Bronchial epithelial cell (primary cell): ENCODE measurements at regions not wholly inside any gene's neighbourhood (a gene's known extent, or its start where the extent isn't known, plus 50 kb on each side); places are given as distances from the start of the nearest gene placed in this dataset.

ENCODE experiments used
- DNase-seq: peaks from one replicate; pipeline ENCODE4 v3.0.0-alpha.2; 2010; ENCODE audit warnings: low read depth
- FAIRE-seq: peaks from 2 replicates; lab custom pipeline; 2011; peaks lifted over from hg19 to GRCh38; lab: Jason Lieb, UNC
- H3K27me3 ChIP-seq: 2 replicates; pipeline ENCODE4 v1.5.1; 2011; ENCODE audit warnings: low read length; ENCODE audit not compliant: control insufficient read depth, insufficient read depth
- H3K36me3 ChIP-seq: 2 replicates; pipeline ENCODE4 v1.5.1; 2011; ENCODE audit warnings: low read length; ENCODE audit not compliant: control insufficient read depth, insufficient read depth
- H3K4me3 ChIP-seq: 2 replicates; pipeline ENCODE4 v1.5.1; 2011; ENCODE audit warnings: mild to moderate bottlenecking, low read depth, low read length, control low read depth
- CTCF ChIP-seq: IDR thresholded peaks from 2 replicates; pipeline ENCODE4 v1.5.1; 2011; ENCODE audit warnings: mild to moderate bottlenecking, moderate library complexity, low read length, control low read depth, inconsistent platforms; ENCODE audit not compliant: insufficient read depth, severe bottlenecking

- no peak overlapping the region for H3K4me3 ChIP-seq
- DNase-seq (no peak), FAIRE-seq (no peak)
Measured at GRCh38 chr18:53997064-53997463, 227.4 kb downstream of the MBD2 start.

GRCh38 chr18:53994016-53994415 lies 230.5 kb downstream of the MBD2 start:
- Histone ChIP-seq H3K36me3 (no peaks in the 10 kb centered on the region), H3K4me3 (no peak overlapping the region), H3K27me3 (no peaks in the 10 kb centered on the region)
- no peak for TF ChIP-seq CTCF
- FAIRE-seq (no peak), DNase-seq (no peak)

More at GRCh38 chr18:53997064-53997463, 227.4 kb downstream of the MBD2 start:
- Histone ChIP-seq H3K36me3 (no peaks in the 10 kb centered on the region), H3K27me3 (no peaks in the 10 kb centered on the region)
- no peak for TF ChIP-seq CTCF

- FAIRE-seq, result no peak
- Histone ChIP-seq H3K27me3 (no peaks in the 10 kb centered on the region), H3K4me3 (no peak overlapping the region), H3K36me3 (no peaks in the 10 kb centered on the region)
- TF ChIP-seq CTCF, result no peak
- no peak for DNase-seq
Measured at GRCh38 chr18:53991805-53992204, 232.7 kb downstream of the MBD2 start.

- H3K27me3 ChIP-seq, result no peaks in the 10 kb centered on the region
- H3K4me3 ChIP-seq, result no peak overlapping the region
- no peak for TF ChIP-seq CTCF
- no peaks in the 10 kb centered on the region for H3K36me3 ChIP-seq
- FAIRE-seq, result no peak
- peak; percentile 56 for DNase-seq
Measured at GRCh38 chr18:53991202-53991601, 233.3 kb downstream of the MBD2 start.

GRCh38 chr18:53990485-53990884 lies 234.0 kb downstream of the MBD2 start:
- no peak for DNase-seq
- Histone ChIP-seq H3K27me3 (no peaks in the 10 kb centered on the region), H3K36me3 (no peaks in the 10 kb centered on the region), H3K4me3 (no peak overlapping the region)
- no peak for TF ChIP-seq CTCF
- peak; percentile 13 for FAIRE-seq

GRCh38 chr18:53984021-53984420 lies 240.4 kb downstream of the MBD2 start:
- TF ChIP-seq CTCF, result no peak
- peak; percentile 18 for DNase-seq
- no peak overlapping the region for H3K4me3 ChIP-seq

More at GRCh38 chr18:53984021-53984420, 240.4 kb downstream of the MBD2 start:
- no peaks in the 10 kb centered on the region for H3K27me3 ChIP-seq
- no peak for FAIRE-seq
- H3K36me3 ChIP-seq, result no peaks in the 10 kb centered on the region
